HL-60 (cell line): ENCODE measurements at regions not wholly inside any gene's neighbourhood (a gene's known extent, or its start where the extent isn't known, plus 50 kb on each side); places are given as distances from the start of the nearest gene placed in this dataset.

ENCODE experiments used
- DNase-seq, 2 experiments: peaks; one replicate each; pipeline ENCODE4 v3.0.0-alpha.2; 2010 to 2020; ENCODE audit warnings: low read depth in 1 of 2, low spot score in 1 of 2
- H3K27ac ChIP-seq: fragments of 250-450 bp; sonication (Bioruptor Pico); replicated peaks from 2 replicates; pipeline ENCODE4 v1.5.1; 2020; ENCODE audit warnings: mild to moderate bottlenecking, moderate library complexity
- H3K27me3 ChIP-seq: fragments of 250-450 bp; sonication (Bioruptor Pico); 2 replicates; pipeline ENCODE4 v1.5.1; 2021; ENCODE audit warnings: mild to moderate bottlenecking, moderate library complexity; ENCODE audit not compliant: insufficient read depth, poor library complexity, severe bottlenecking
- H3K4me3 ChIP-seq: replicated peaks from 2 replicates; pipeline ENCODE4 v1.5.1; 2011; ENCODE audit warnings: mild to moderate bottlenecking, control low read depth, low read length; ENCODE audit not compliant: insufficient read depth
- CTCF ChIP-seq: IDR thresholded peaks from one replicate; pipeline ENCODE4 v1.5.1; 2011; ENCODE audit warnings: low read length, control low read depth, inconsistent platforms; ENCODE audit not compliant: insufficient read depth
- GABPA ChIP-seq: IDR thresholded peaks from 2 replicates; pipeline ENCODE4 v1.6.1; 2012; ENCODE audit warnings: low read depth
- POLR2AphosphoS5 ChIP-seq: IDR thresholded peaks from 2 replicates; pipeline ENCODE4 v1.6.1; 2012; ENCODE audit warnings: low read depth
- REST ChIP-seq: IDR thresholded peaks from 2 replicates; pipeline ENCODE4 v1.6.1; 2012; ENCODE audit warnings: low read depth; ENCODE audit not compliant: insufficient replicate concordance
- SPI1 ChIP-seq: IDR thresholded peaks from 2 replicates; pipeline ENCODE4 v1.6.1; 2012; ENCODE audit warnings: low read depth, mild to moderate bottlenecking, borderline replicate concordance

GRCh38 chr14:59036134-59036533 is 152.3 kb upstream of the DAAM1 start:
- Histone ChIP-seq H3K4me3 (no peak overlapping the region), H3K27me3 (peaks cover 3% of the 10 kb centered on the region), H3K27ac (no peak overlapping the region)
- no peak for DNase-seq
- TF ChIP-seq CTCF, result no peak

GRCh38 chr14:59037086-59037485 is 151.4 kb upstream of the DAAM1 start:
- no peak for TF ChIP-seq REST
- TF ChIP-seq SPI1, result no peak
- no peak for TF ChIP-seq GABPA
- TF ChIP-seq POLR2AphosphoS5, result no peak
- TF ChIP-seq CTCF, result no peak
- no peak overlapping the region for H3K27ac ChIP-seq
- DNase-seq, result no peak

GRCh38 chr14:59037620-59038019 is 150.8 kb upstream of the DAAM1 start:
- DNase-seq, result no peak
- H3K4me3 ChIP-seq, result no peak overlapping the region
- TF ChIP-seq SPI1, result no peak
- TF ChIP-seq REST, result no peak
- no peak for TF ChIP-seq CTCF
- no peak for TF ChIP-seq GABPA
- TF ChIP-seq POLR2AphosphoS5, result no peak
- peaks cover 2% of the 10 kb centered on the region for H3K27me3 ChIP-seq
- no peak overlapping the region for H3K27ac ChIP-seq

More at GRCh38 chr14:59037086-59037485, 151.4 kb upstream of the DAAM1 start:
- Histone ChIP-seq H3K4me3 (no peak overlapping the region), H3K27me3 (peaks cover 3% of the 10 kb centered on the region)

- no peak for DNase-seq
- Histone ChIP-seq H3K27ac (no peak overlapping the region), H3K4me3 (no peak overlapping the region), H3K27me3 (no peaks in the 10 kb centered on the region)
- TF ChIP-seq POLR2AphosphoS5 (no peak), GABPA (no peak), REST (no peak), SPI1 (no peak), CTCF (no peak)
These were observed 149.7 kb upstream of the DAAM1 start for GRCh38 chr14:59038746-59039145.
